Stimulated activated CD4-positive, alpha-beta T cell treated with anti-CD3 and anti-CD28 coated beads, Interleukin-1b, Interleukin-23, amount 100 ng/mL, for 1 hour (primary cell): ENCODE measurements at regions not wholly inside any gene's neighbourhood (a gene's known extent, or its start where the extent isn't known, plus 50 kb on each side); places are given as distances from the start of the nearest gene placed in this dataset.
"Not testable (repeated sequence)": the region's sequence is repeated elsewhere in the genome, so short reads cannot be mapped to it uniquely, and the experiment has no call there.

Experiments used
- DNase-seq, 2 donors: peaks; one replicate each; pipeline ENCODE4 v3.0.0-alpha.2; 2020; ENCODE audit warnings: low read depth in 2 of 2

DNA sequence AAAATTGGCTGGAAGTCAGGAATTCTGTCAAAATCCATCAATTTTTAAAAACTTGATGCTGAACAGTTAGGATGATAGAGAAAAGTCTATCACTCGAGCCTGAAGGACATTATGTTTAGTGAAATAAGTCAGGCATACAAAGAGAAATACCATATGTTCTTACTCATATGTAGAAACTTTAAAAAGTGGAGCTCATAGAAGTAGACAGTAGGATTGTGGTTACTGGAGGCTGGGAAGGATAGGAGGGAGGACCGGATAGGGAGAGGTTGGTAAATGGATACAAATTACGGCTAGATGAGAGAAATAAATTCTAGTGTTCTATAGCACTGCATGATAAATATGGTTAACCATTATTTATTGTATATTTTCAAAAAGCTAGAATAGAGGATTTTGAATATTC, 389.5 kb upstream of the RASGRP1 start:
- DNase-seq, result no peak

DNA sequence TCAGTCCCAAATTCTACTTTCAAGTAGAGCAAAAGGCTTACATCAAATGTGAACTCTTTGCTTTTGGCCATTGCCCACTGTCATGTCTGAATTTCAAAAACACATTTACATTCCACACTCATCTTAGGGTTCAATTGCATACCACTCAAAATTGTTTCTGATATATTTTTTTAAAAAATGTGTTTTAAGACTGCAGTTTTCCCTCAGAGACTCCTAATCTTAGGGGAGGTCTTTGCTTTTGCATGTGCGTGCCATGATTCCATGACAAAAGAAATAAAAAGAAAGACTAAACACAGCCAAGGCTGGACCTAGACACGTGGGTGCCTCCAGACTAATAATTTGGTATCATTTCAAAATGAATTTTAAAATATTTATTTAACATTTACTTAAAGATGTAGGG, 396.8 kb upstream of the RASGRP1 start:
- DNase-seq, result no peak

GRCh38 chr15:38961931-38962330, 397.3 kb upstream of the RASGRP1 start:
- DNase-seq, result no peak

DNA sequence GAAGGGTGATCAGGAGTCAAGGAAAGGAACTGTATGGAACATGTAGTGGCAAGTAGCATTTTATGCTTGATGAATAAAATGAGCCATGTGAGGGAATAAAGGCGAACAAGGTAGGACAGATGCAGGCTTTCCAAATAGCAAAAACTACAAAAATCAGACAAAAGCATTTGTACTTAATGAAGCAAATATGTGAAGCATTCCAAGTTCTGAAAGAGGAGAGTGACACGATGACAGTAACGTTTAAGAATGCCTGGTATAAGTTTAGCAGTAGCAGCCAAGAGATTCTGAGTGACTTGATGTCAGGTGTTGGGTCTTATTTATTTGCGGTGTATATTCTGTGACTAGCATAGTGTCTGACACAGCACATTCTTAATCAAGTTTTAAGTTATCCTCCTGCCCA, 408.2 kb upstream of the RASGRP1 start:
- no peak for DNase-seq

DNA sequence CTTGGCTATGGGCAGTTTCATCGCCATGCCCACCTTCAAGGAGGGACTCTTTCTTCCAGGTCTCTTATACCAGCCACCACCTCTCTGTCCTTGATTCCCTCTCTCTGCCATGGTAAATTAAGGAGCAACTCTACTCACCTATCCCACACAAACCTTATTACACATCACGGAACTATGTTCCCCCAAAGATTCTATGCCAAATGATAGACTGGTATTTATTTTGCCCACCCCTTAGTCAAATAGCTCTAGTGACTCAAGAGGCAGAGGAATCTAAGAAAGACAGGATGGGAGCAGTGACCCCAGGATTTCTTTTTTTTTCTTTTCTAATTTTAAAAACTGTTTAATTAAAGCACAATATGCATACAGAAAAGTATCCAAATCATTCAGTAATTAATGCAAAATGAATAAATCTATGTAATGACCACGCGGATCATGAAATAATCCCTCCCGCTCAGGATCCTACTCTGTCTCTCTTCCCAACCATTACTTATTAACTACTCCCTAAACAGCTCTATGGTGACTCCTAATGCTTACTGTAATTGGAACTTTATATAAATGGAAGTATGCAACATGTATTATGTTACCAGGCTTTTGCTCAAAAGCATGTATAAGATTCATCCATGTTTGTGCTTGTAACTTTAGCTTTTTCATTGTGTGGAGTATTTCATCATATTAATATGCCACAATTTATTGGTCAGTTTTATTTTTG, 410.8 kb upstream of the RASGRP1 start:
- no peak for DNase-seq

GRCh38 chr15:38991126-38991525, 426.5 kb upstream of the RASGRP1 start:
- no peak for DNase-seq

DNA sequence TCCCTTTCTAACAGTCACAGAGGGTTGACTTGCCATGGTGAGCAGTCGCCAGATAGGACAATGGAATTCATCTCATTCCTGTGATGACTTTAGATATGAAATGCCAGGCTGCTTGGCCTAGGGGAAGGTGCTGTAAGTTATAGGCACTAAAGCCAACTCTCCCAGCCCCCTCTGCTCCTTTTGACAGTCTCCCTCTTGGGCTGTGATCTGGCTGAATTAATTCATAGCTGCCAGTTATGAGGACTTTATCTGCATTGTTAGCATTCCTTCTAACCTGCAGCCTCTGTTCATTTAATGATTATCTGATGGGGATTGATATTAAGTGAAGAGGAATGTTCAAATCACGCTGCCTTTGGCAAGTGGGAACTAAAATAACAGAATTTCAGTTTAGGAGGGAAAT, 427.1 kb upstream of the RASGRP1 start:
- no peak for DNase-seq

- no peak for DNase-seq
Measured at GRCh38 chr15:38992506-38992905, 427.9 kb upstream of the RASGRP1 start.

GRCh38 chr15:38992930-38993329, 428.3 kb upstream of the RASGRP1 start:
- DNase-seq, result no peak

GRCh38 chr15:38994310-38994709, 429.7 kb upstream of the RASGRP1 start:
- DNase-seq, result no peak

GRCh38 chr15:38996111-38996631, 431.6 kb upstream of the RASGRP1 start:
- DNase-seq, result no peak

DNA sequence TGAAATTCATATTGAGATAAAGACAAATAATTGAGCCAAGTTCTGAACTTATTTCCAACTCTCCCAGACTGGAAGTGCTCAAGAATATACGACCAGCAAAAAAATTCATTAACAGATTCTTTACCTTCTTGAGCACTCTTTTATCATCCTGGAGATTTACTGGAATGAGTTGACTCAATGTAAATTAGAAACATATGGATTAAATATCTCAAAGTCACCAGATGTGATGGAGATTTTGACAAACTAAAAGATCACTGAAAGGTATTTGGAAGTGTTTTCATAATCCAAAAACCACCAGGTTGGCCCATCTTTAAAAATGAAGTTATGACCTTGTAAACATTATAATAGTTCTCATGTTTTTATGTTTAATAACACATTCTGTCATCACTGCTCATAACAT, 433.2 kb upstream of the RASGRP1 start:
- no peak for DNase-seq

DNA sequence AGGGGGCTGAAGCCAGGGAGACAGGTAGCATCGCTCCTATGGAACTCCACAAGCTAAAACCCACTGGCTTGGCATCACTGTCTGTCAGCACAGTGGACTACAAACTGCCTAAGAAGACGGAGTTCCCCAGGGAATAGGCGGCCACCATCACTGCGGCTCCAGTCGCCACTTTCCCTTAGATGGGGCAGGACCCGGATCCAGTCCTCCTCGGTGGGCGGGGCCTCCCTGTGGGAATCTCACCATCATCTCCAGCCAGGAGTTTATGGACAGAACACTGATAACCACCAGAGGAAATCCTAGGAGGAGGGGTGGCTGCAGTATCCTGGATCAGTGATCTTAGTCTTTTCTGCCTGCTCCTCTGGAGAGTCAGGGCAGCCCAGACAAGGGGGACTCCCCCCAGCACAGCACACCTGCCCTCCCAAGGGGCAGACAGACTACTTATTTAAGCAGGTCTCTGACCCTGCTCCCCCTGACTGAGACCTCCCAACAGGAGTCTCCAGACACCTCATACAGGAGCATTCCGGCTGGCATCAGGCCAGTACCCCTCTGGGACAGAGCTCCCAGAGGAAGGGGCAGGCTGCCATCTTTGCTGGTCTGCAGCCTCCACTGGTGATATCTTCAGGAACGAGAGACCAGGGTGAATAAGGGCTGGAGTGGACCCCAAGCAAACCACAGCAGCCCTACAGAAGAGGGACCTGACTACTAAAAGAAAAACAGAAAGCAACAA, 435.6 kb upstream of the RASGRP1 start:
- DNase-seq, result no peak

- no peak for DNase-seq
Measured at GRCh38 chr15:39009740-39010139, 445.1 kb upstream of the RASGRP1 start.

- DNase-seq, result not testable (repeated sequence)
Measured at GRCh38 chr15:39011066-39011465, 446.5 kb upstream of the RASGRP1 start.

DNA sequence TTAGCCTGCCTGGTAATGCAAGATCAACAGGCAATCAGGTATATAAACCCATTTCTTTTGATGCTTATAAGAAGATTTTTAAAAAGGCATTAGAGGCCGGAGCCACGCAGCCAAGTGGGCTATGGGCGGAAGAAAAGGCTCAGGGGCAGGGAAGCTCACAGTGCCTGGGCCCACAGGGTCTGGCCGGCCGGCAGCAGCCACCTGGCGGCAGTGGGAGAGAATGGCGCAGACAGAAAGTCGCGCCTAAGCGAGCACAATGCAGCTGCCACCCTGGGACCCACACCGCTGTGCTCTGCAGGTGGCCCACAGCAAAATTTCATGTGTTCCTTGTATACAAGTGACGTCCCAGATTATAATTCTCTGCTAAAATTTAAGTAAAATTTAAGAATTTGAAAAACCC, 448.6 kb upstream of the RASGRP1 start:
- DNase-seq, result no peak

- DNase-seq, result no peak
Measured at GRCh38 chr15:39014682-39015081, 450.1 kb upstream of the RASGRP1 start.

- no peak for DNase-seq
Measured at GRCh38 chr15:39016706-39017105, 452.1 kb upstream of the RASGRP1 start.

- no peak for DNase-seq
Measured at GRCh38 chr15:39018966-39019365, 454.4 kb upstream of the RASGRP1 start.

DNA sequence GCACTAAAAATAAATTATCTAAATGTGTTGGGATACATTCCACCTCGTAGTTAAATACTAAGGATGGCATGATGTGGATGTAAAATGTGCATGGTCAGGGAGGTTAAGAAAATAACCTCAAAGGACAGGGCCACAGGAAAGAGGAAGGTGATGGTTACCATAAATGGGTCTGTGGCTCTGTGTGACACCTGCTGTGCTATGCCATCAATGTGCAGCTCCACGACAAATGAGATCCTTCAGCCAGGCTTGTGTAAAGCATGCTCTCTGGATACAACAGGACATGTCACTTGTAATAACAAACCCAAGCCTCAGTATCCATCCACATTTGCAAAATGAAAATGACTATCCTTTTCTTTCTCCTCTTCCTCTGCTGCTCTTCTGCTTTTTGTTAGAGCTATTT, 456.7 kb upstream of the RASGRP1 start:
- no peak for DNase-seq

- no peak for DNase-seq
Measured at GRCh38 chr15:39022532-39023305, 458.1 kb upstream of the RASGRP1 start.

DNA sequence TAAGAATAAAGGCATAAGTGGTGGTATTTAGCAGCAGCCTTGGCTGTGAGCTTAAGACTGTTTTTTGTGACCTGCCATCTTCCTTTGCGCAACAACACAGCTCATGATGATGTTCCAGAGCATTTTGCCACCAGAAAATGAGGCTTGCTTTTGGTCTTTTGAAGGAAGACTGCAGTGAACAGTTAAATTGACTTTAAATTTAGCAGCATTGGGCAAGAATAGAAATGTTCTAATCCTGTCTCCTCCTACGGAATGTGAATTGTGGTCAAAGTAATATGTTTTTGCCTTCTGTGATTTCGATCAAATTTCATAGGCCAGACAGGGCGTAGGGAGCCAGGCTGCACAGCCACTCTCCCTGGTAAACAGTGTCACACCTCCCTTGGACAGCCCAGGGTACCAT, 460.7 kb upstream of the RASGRP1 start:
- no peak for DNase-seq

GRCh38 chr15:39025881-39026280, 461.3 kb upstream of the RASGRP1 start:
- DNase-seq, result no peak
